Mucosa of descending colon (tissue), 3 donors: ENCODE measurements at regions not wholly inside any gene's neighbourhood (a gene's known extent, or its start where the extent isn't known, plus 50 kb on each side); places are given as distances from the start of the nearest gene placed in this dataset.
"Not testable (repeated sequence)": the region's sequence is repeated elsewhere in the genome, so short reads cannot be mapped to it uniquely, and the experiment has no call there.

ENCODE experiments used
- ATAC-seq: fragments of 200-7000 bp; cut with Tn5 transposase; one replicate; pipeline ENCODE4 v1.9.1; 2020; ENCODE audit warnings: mild to moderate bottlenecking, moderate library complexity
- DNase-seq, 3 donors: peaks; one replicate each; pipeline ENCODE4 v3.0.0-alpha.2; 2020
- H3K36me3 ChIP-seq: fragments of 200-600 bp; one replicate; pipeline ENCODE4 v1.8.0; 2021; ENCODE audit warnings: low read depth, mild to moderate bottlenecking
- H3K4me1 ChIP-seq: fragments of 200-600 bp; one replicate; pipeline ENCODE4 v1.8.0; 2021; ENCODE audit warnings: low read depth, mild to moderate bottlenecking
- H3K4me3 ChIP-seq: fragments of 200-600 bp; one replicate; pipeline ENCODE4 v1.8.0; 2021; ENCODE audit warnings: mild to moderate bottlenecking
- H3K9me3 ChIP-seq: fragments of 200-600 bp; one replicate; pipeline ENCODE4 v1.8.0; 2021; ENCODE audit warnings: mild to moderate bottlenecking
- intact Hi-C, 2 donors: fragments of 100-400 bp; cut with DNase I in 1 of 2; cut with micrococcal nuclease in 1 of 2; formaldehyde crosslinking; loops; one replicate each; pipeline versions ENCODE4 v1.11.0 to v1.11.1; 2022; cut with DNase I, micrococcal nuclease
- TF ChIP-seq, protein P1 (sequence below): fragments of 200-600 bp; IDR thresholded peaks from one replicate; pipeline ENCODE4 v1.8.0; 2022; ENCODE audit warnings: antibody characterized with exemption, mild to moderate bottlenecking
- donor health status: DM: no; HTN: no; CAD: no; lungs with moderate emphysema.
- donor health status: DM: no; HTN: no; CAD: no.
- donor health status: DM: no; HTN: yes; CAD: no.

DNA sequence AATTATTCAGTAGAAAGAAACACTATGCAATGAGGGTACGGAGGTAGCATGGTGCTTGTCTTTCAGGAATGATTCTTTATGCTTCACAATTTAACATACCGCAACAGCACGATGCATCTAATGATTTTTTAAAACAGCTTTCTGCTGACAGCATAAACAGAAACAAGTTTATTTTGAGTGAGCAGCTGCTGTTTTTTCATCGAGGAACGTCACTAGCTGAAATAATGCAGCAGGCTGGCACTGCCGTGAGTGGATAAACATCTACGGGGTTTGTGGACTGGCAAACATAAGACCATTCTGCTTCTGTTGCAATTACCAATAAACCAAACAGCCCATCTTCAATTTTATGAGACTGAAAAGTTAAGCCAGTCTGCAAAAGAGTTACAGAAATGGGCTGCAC lies 871.8 kb downstream of the RPS29 start:
- TF ChIP-seq, protein P1, sequence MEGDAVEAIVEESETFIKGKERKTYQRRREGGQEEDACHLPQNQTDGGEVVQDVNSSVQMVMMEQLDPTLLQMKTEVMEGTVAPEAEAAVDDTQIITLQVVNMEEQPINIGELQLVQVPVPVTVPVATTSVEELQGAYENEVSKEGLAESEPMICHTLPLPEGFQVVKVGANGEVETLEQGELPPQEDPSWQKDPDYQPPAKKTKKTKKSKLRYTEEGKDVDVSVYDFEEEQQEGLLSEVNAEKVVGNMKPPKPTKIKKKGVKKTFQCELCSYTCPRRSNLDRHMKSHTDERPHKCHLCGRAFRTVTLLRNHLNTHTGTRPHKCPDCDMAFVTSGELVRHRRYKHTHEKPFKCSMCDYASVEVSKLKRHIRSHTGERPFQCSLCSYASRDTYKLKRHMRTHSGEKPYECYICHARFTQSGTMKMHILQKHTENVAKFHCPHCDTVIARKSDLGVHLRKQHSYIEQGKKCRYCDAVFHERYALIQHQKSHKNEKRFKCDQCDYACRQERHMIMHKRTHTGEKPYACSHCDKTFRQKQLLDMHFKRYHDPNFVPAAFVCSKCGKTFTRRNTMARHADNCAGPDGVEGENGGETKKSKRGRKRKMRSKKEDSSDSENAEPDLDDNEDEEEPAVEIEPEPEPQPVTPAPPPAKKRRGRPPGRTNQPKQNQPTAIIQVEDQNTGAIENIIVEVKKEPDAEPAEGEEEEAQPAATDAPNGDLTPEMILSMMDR, result no peak
- intact Hi-C loops, result no loop called here
- ATAC-seq, result no peak
- Histone ChIP-seq H3K9me3 (peaks cover 26% of the 10 kb centered on the region), H3K4me3 (no peak overlapping the region), H3K4me1 (no peaks in the 10 kb centered on the region), H3K36me3 (no peaks in the 10 kb centered on the region)
- DNase-seq, result no peak

DNA sequence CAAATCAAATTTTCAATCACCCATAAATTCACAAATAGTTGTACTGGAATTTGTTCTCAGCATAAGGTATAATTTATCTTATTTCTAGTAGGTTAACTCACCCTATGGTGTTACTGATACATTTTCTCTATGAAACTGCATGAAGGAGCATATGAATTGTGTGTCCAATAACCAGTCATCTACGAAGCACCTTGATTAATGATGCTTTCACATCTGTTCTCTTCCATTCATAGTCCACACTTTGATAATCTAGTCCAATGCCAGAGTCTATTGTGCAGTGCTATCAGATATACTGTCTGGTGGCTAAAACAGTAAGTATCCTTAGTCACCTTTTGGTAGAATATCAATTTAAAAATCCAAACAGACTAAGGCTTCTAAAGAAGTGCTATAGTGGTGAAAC lies 876.0 kb downstream of the RPS29 start:
- no peaks in the 10 kb centered on the region for H3K4me1 ChIP-seq
- intact Hi-C loops, result no loop called here
- no peak overlapping the region for H3K4me3 ChIP-seq
- ATAC-seq (no peak), DNase-seq (no peak)
- H3K9me3 ChIP-seq, result peaks cover 13% of the 10 kb centered on the region
- H3K36me3 ChIP-seq, result no peaks in the 10 kb centered on the region
- TF ChIP-seq, protein P1, result no peak

DNA sequence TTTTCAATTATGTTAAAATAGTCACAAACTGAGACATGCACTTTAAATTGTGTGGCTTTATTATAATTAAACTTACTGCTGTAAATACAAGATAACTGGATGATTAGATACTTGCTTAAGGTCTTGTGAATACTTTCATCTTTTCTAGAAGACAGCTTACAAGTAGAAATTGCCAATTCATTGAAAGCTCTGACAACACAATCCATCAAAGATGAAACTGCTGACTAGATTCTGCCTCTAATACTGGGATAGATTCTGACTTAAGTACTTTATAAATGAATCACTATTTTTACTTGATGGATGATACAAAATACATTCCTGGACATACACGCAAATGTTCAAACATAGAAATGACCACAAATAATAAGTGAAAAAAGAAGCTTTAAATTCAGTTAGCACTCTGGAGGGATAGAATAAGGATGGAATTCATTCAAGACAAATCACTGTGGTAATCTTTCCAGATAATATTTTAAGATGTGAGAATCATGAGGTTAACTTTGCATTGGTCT lies 876.8 kb downstream of the RPS29 start:
- Histone ChIP-seq H3K36me3 (no peaks in the 10 kb centered on the region), H3K4me3 (no peak overlapping the region), H3K9me3 (peaks cover 18% of the 10 kb centered on the region), H3K4me1 (no peaks in the 10 kb centered on the region)
- TF ChIP-seq, protein P1, result no peak
- DNase-seq (no peak), ATAC-seq (no peak)
- intact Hi-C loops, result no loop called here

DNA sequence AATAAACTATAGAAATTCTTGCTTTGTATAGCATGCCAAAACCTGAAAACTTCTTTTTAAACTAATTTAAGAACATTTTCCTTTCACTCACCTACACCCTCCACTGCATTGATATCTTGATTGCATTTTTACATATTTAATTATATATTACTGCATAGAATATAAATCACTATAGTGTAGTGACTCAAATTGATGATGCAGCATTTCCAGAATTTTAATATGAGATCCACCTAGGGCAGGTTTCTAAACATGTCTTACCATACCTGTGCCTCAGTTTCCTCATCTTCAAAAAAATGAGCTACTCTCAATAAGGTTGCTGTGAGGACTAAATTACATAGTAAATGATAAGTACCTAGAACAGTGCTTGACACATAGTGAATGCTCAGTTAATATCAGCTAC lies 881.5 kb downstream of the RPS29 start:
- Histone ChIP-seq H3K36me3 (no peaks in the 10 kb centered on the region), H3K4me3 (no peak overlapping the region), H3K9me3 (peaks cover 17% of the 10 kb centered on the region), H3K4me1 (no peaks in the 10 kb centered on the region)
- no peak for ATAC-seq
- DNase-seq, result no peak
- TF ChIP-seq, protein P1, result no peak
- intact Hi-C loops, result no loop called here

DNA sequence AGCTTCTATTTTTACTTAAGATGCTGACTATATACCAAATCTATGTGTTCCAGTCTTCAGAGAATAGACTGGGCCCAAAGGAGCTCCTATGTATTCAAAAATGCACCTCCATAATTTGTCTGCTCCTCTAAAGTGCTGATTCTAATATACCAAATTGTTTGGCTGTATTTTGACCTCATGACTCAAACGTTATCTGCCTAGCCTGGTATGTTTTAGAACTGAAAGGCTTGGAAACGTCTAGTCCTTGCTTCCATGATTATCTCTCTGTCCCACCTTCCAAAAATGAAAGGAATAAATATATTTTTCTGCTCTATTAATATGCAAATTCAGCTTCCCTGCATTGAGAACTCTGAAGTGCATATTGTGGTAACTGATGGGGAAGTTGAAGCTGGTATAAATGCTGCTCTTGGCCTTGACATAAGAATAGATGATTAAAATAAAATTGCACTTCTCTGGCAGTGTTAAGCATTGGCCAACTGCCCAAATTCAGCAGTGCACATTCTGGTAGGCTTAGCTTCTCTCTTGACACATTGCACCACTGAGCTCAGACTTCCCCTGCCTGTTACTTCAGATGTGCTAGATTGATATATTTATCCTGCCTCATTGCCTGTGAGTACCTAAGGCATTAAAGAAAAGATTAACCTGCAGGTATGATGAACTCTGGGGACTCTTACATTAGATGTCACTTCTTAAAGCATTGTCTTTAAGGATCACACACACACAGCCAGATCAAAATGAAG lies 882.3 kb downstream of the RPS29 start:
- DNase-seq (no peak), ATAC-seq (no peak)
- no peaks in the 10 kb centered on the region for H3K4me1 ChIP-seq
- H3K36me3 ChIP-seq, result no peaks in the 10 kb centered on the region
- TF ChIP-seq, protein P1, result no peak
- no peak overlapping the region for H3K4me3 ChIP-seq
- intact Hi-C loops, result no loop called here
- peaks cover 15% of the 10 kb centered on the region for H3K9me3 ChIP-seq

DNA sequence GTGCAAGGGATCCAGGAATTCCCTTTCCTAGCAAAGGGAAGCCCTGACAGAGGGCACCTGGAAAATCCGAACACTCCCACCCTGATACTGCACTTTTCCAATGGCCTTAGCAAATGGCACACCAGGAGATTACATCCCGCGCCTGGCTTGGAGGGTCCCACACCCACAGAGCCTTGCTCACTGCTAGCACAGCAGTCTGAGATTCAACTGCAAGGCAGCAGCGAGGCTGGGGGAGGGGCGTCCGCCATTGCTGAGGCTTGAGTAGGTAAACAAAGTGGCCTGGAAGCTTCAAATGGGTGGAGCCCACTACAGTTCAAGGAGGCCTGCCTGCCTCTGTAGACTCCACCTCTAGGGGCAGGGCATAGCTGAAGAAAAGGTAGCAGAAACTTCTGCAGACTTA lies 888.8 kb downstream of the RPS29 start:
- intact Hi-C loops, H3K4me1 ChIP-seq, ATAC-seq, H3K4me3 ChIP-seq, H3K9me3 ChIP-seq, DNase-seq, H3K36me3 ChIP-seq: not testable (repeated sequence)
